Lung microvascular endothelial cell (primary cell): ENCODE measurements at regions not wholly inside any gene's neighbourhood (a gene's known extent, or its start where the extent isn't known, plus 50 kb on each side); places are given as distances from the start of the nearest gene placed in this dataset.

Experiments used
- DNase-seq, 2 donors: peaks; one replicate each; pipeline versions ENCODE4 v3.0.0 to v3.0.0-alpha.2; 2010; ENCODE audit warnings: low read depth in 2 of 2

DNA sequence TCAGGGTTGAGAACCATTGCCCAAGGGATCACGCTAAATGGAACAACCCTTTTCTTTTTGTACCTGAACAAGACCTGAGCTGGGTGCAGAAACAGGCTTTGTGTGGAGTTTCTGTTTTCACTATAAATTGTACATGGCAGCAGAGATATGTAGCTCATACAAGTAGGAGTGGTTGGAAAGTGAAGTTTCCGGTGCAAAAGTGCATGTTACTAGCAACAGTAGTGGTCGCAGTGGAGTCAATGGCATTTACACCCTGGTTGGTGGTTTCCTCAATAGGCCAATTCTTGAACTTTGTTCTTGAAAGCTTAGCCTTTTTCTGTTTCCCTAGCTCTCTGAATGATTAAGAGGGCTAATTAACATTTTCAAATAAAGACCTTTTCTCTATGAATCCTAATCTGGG, 170.7 kb downstream of the NEBL start:
- DNase-seq, result no peak

DNA sequence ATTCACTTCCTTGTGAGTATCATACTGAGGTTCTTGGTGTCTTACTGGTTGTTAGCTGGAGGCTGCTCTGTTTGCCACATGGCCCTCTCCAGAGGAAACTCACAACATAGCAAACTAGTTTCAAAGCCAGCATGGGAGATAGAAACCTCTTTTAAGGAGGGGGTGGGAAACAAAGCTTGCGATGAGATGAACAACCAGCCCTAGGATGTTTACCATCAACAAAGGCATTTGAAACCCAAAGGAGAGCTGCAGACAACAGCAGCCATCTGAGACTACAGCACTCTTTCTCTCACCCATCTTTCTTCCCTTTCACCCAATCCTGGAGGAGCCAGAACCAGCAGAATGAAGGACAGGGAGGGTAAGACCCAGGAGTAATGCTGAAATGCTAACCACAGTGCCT, 182.1 kb downstream of the NEBL start:
- DNase-seq, result no peak

DNA sequence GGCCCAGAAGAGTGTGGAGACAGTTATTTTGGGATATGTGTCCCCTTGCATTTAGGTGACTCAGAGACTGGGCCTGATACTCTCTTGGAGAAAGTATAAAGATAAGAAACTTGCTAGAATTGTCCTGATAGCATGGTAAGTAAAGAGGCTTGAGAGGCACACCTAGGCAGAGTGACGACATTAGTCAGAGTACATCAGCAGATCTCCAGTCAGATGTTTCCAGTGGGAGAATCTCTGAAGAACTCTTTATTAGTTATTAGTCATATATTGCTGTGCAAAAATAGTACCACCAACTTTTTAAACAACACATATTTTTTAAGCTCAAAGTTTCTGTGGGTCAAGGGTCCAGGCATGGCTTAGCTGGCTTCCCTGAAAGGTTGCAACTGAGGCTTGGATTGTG, 182.6 kb downstream of the NEBL start:
- DNase-seq, result no peak

DNA sequence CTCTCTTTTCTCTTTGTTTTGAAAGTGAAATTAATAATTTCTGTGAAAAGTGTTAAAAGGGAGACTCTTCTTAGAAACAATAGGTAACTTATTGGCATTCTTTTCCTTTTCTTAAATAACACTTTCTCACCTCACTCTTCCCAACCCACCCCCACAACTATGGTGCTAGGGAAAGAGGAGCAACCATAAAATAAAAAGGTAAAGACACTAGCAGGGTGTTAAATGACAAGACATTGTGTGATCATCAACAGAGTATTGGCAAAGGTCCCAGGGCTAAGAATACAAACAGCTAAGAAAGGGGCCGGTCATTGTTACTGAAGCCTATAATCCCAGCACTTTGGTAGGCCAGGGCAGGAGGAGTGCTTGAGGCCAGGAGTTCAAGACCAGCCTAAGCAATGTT, 183.7 kb downstream of the NEBL start:
- no peak for DNase-seq

DNA sequence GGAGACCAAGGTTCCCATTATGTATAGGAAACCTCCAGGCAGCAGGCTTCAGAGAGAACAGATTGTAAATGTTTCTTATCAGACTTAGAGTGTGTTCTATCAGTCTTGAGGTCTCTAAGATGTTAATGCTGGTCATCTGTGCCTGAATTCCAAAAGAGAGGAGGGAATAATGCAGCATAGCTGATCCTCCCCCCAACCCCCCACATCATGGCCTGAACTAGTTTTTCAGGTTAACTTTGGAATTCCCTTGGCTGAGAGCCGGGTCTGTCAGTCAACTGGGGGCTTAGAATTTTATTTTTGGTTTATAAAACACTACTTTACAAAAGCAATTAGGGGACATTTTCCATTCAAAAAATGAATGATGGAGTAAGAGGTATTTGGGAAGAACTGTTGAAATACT, 184.3 kb downstream of the NEBL start:
- no peak for DNase-seq

DNA sequence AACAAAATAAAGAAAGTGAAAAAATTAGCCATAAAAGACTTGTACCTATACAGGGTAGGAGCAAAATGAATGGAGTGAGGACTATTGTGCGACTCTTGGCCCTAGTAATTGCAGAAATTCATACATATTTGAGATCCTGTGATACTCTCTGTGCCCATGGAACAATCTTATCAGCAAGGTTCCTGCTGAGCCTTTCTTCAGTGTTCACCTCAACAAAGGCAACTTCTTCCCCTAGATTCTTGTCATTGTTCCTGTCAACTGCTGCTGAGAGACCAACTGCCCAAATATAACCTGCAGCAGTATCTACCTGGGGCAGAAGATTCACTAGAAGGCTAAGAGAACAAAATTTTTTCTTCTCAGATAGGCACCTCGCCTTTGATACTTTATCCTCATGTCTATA, 187.4 kb downstream of the NEBL start:
- DNase-seq, result no peak

DNA sequence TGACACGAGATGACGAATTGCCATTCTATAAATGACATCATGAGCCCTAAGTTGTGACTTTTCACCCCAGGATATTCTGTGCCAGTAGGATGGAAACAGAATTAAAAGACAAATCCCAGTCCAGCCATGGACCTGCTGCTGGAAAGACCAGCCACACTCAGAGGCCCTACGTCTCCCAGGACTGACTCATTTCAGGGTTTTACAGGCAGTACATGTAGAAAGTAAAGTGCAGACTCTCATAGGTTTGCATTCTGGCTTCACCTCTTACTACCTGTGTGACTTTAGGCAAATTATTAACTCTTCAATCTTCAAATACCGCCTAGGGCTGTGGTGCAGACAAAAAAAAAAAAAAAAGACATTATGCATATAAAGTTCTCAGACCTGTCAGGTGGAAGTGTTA, 188.8 kb downstream of the NEBL start:
- DNase-seq, result no peak

DNA sequence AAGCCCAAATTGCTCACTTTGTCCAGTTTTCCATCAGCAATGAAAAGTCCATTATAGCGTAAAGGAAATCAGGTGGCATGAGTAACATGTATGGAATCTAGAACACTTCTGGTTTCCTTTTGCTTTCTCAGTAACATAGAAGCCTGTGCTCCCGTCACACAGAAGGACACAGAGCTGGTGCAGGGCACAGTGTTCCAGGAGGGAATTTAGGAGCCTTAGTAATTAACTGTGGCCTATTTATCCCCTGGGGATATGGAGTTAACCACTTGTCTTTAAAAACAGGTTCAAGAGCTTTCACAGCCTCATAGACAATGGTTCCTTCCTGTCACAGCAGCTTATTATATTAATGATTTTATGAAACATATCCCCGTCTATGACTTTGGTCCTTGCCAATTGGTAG, 189.9 kb downstream of the NEBL start:
- DNase-seq, result no peak

DNA sequence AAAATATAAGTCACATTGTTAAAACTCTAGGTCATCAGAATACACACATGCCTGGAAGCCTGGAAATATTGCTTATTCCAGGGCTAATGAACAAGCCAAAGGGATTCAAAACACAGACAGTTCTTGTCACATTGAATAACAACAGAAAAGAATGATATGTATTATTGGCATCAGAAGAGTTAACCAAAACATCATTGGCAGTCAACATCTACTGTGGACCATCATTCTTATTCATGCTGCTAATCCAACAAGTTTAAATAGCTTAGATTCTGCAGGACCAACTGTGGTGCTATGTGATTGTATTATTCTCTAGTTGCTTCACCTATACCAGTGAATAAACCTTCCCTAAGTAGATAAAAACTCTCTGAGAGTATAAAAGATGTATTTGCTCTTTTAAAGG, 198.3 kb downstream of the NEBL start:
- DNase-seq, result no peak

DNA sequence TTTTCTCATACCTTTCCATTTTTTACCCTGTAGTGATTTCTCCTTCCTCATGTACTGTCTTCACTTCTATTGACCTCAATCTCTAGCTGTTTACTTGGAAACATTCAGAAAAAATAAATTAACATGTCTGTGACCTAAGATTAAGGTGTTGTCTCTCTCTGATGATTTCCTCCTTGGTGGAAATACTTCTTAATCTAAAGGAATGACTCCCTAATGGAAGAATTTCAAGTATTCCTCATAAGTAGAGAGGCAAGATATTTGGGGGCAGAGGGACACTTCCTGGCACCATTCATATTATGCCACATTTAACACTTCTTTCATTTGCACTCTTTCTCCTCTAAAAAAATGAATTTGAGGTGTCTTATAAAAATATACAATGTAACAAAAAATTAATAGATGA, 202.8 kb downstream of the NEBL start:
- DNase-seq, result no peak

DNA sequence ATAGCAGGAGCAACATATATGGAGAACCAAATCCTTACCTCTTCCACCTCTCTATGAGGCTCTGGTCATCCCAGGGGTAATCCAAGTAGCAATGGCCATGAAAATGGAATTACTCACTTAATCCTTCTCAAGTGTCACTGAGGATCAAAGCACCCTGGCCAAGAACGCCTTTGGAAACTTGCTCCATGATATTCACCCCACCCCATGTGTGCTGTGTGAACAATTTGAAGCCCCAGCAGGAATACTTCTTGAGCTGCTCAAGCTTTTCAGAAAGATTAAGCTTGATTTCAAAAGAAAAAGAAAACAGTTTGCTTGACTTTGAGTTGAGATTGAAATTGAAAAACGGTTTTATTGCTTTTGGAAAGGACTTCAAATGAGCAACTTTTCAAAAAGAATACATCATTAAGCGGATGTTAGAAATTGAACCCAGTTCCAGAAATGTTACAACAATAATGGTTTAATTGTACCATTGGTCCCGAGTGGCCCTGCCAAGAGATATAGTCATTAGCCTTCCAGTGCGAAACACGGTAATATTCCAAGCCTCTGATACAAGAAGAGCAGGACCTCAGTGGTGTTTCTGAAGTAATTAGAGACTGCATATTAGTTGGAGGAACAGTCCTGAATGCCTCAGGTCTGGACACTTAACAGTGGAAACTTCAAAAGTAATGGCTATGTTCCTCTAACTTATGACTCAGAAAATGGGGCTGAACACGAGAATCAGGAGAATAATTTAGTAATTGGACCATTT, 208.1 kb downstream of the NEBL start:
- no peak for DNase-seq

DNA sequence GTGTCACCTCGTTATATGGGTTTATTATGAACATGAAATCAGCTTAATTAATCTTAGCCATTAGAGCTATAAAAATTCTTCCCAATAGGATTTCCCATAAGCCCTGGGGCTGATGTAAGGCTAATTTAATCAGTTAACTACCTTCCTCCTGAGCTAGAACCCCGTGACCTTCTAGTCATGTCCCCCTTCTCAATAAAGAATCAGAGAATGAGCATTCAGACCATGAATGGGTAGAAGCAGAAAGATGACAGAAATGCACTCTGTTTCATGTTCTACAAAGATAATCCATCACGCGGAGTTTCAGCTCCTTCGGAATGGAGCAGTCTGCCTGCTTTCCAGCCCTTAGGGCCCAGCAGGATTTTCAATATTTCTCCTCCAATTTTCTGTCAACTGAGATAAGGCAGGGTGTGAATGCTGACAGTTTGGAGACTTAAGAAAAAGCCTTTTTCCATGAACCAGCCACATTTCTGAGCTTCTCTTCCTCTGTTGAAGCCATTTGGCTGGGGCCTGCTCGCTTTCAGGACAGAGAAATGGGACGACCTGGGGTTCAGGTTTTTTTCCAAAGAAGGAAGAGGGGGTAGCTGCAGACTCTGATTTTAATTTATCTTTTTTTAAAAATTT, 211.0 kb downstream of the NEBL start:
- no peak for DNase-seq

DNA sequence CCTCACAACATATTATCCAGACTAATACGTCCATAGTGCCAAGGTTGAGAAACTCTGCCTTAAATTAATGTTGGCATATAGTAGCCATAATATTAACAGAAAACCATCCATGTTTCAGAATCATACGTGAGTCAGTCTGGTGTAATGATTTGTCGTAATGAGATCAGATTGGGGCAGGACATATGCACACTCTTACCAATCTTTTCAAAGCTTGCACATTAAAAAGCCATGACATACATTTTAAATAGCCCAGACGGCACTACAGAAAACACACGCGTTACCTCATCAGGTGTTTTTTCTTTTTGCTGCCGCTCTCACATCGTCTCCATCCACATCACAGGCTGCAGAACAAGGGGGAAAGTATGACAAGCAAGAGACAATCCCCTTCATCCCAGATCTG, 211.6 kb downstream of the NEBL start:
- no peak for DNase-seq

DNA sequence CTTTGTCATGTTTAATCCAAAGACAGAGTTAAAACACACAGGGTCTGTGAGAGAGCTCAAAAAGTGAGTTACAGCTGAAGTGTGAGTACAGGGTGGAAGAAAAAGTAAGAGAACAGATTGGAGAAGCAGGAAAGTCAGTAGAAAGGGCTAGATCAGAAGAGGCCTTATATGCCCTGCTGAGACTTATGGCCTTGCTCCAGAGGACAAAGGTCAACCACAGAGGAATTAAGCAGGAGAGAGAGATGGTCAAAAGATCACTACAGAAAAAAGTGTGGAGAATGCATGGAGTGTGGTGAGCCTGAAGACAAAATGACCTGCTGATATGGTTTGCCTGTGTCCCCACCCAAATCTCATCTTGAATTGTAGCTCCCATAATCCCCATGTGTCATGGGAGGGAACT, 213.8 kb downstream of the NEBL start:
- no peak for DNase-seq

DNA sequence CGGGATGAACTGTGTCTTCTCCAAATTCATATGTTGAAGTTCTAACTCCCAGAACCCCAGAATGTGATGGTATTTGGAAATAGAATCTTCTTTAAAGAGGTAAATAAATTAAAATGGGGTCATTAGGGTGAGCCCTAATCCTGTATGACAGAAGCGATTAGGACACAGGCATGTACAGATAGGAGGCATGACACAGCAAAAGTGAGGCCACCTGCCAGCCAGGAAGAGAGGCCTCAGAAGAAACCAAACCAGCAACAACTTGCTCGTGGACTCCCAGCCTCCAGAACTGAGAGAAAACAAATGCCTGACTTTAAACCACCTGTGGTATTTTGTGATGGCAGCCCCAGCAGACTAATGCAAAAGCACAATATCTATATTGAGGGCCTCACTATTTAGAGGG, 214.3 kb downstream of the NEBL start:
- no peak for DNase-seq

DNA sequence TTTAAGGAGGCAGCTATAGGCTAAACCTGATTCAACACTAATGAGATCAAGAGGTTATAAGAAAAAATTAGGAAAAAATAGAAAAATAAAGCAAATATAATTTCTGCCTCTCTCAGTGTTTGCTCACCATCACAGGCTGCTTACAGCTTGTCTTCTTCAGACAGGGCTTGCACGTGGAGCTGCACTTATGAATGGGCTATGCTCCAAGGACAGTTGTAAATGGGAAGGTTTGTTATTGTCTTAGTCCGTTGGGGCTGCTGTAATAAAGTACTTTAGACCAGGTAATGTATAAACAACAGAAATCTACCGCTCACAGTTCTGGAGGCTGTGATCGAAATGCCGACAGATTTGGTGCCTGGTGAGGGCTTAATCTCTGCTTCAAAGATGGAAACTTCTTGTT, 219.8 kb downstream of the NEBL start:
- DNase-seq, result no peak

DNA sequence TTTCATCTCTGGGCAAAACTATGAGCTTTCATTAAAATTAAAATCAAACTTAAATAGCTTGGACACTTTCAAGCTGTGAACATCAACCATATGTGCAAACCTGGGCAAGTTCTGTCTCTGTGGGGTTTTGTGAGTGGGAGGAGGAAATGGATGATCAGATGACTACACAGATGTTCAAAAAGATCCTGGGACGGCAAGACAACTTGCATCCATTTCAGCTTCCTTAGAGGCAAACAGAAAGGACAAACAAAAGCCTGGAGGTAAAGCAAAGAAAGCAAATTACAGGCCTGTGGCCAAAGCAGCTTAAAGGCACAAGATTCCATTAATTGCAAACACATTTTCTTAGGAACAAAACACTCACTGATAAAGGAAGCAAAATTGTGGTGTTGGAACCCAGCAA, 222.2 kb downstream of the NEBL start:
- DNase-seq, result no peak

DNA sequence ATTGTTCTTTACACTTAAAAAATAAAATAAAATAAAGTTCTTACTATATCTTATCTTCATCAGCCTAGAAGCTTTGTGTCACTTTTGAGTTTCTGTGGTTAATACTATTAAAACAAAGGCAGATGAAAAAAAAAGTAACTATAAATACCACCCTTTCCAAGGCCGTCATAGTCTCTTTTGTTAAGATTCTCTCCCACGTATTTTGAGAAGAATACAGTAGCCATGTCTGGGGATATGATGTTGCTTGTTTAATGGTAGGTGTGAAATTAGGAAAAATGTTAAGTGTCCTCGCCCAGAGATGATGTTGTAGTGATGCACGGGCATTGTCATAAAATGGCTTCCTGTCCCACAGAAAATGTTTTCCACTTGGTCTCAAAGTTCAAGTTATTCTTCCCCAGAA, 223.9 kb downstream of the NEBL start:
- DNase-seq, result no peak

DNA sequence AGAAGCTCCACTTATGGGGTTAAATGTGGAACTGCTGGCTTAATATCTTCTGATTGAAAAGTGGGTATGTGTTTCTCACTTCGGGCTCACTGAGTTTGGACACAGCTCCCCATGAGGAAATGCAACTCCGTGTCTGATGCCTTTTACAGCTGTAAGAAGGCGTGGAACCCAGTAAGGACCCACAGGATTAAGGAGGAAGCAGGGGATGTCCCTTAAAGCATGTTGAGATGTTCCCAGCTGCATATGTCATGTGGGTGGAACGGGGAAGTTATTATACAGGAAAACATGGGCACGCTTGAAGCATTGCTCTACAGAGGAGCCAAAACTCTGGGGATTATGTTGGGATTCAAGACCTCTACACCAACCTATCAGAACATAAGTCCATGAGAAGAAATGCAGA, 224.4 kb downstream of the NEBL start:
- no peak for DNase-seq

DNA sequence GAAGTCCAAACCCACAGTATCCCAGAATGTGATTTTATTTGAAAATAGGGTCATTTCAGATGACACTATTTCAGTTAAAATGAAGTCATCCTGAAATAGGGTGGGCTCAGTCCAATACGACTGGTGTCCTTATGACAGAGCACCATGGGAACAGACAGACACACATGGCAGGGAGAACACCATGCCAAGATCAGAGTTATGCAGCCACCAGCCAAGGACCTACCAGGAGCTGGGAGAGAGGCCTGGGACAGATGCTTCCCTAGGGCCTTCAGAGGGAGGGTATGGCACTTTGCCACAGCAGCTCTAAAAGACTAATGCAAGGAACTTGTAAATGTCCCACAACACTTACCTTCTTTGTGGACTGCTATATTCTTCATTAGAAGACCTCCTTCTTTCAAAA, 226.5 kb downstream of the NEBL start:
- DNase-seq, result no peak

DNA sequence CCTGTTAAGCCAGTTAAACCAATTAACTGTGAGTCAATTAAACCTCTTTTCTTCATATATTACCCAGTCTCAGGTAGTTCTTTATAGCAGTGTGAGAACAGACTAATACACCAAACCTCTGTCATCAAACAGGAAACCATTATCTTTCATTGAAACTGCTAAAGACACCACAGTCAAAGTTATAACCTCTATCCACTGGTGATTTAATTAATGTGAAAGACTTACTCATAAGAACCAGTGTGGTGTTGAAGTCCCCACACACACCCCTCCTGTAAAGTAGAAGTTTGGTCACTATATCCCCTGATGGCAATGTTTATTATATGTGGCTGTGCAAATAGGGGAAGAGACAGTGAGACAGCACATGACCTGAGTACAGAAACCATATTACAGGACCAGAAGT, 228.1 kb downstream of the NEBL start:
- DNase-seq, result no peak

DNA sequence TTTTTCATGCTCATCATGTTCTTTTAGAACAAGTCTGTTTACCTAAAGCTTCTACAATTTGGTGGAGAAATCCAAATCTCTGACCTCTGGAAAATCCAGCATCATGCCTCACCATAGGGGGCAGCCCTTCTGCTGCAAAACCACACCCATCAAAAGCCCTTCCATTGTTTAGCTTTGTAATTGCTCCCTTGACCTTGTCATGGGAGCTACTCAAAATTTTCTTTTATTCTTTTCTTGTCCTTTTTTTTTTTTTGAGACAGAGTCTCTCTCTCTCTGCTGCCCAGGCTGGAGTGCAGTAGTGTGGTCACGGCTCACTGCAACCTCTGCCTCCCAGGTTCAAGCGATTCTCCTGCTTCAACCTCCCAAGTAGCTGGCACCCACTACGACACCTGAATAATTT, 234.4 kb downstream of the NEBL start:
- DNase-seq, result no peak

DNA sequence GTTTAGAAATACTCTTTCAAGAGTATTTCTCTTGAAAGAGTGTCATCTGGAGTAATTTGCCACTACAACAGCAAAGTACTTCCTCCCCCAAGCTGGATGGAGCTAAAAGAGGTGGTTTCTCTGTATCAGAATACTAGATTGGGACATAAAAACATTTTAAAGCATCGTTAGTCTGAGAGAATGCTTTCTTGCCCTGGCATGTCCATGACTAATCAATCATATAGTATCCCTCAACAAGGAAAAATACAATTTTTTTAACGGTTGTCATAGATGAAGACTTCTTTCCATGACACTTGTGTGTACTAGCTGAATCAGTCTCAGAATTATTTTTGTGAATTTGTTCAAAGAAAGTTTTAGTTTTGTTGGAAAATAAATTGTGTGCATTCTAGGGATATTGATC, 237.9 kb downstream of the NEBL start:
- DNase-seq, result no peak

DNA sequence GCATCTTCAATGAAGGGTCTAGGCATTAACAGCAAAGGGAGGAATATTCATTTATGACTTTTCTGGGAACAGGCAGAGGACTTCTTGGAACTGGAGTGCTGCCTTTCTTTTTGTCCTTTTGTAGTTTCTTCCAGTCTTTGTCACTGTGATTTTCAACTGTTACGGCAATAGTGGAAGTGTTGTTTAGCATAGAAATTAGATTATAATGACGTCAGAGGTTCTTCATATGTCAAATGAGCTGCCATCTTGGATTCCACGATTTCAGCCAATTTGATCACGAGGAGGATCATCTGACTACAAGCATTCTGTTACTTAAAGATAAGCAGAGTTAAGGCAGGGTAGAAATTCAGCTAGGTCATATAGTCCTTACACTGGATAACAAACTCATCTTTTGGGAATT, 239.0 kb downstream of the NEBL start:
- DNase-seq, result no peak
